Erythroblast (primary cell): ENCODE measurements at regions not wholly inside any gene's neighbourhood (a gene's known extent, or its start where the extent isn't known, plus 50 kb on each side); places are given as distances from the start of the nearest gene placed in this dataset.

Experiments used
- GATA1 ChIP-seq: IDR thresholded peaks from 2 replicates; pipeline ENCODE4 v1.6.1; 2011; ENCODE audit warnings: low read depth, mild to moderate bottlenecking, control low read depth, low read length, moderate library complexity
- POLR2A ChIP-seq: IDR thresholded peaks from 2 replicates; pipeline ENCODE4 v1.6.1; 2011; ENCODE audit warnings: mild to moderate bottlenecking, low read length

DNA sequence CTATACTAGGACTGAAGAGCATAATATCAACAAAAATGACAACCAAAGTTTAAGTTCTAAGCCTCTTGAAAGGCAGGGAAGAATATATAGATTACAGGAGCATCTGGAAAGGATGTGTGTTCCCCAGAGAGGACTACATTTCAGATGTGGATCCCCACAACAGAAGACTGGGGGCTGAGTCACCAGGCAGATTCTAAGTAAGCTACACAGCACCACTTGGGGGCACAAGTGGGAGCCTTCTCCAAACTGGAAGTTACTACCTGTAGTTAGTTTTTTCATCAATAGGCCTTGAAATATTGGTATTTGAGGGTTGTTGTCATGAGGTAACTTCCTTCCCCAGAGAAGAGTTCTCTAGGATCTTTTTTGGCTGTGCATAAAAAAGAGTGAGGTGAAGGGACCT is 836.1 kb downstream of the NLGN4Y start:
- no peak for TF ChIP-seq POLR2A
- TF ChIP-seq GATA1 = no peak
